PFSK-1 (cell line): ENCODE measurements at regions not wholly inside any gene's neighbourhood (a gene's known extent, or its start where the extent isn't known, plus 50 kb on each side); places are given as distances from the start of the nearest gene placed in this dataset.

Experiments used
- POLR2AphosphoS5 ChIP-seq: IDR thresholded peaks from 2 replicates; pipeline ENCODE4 v1.6.1; 2012; ENCODE audit warnings: low read depth, mild to moderate bottlenecking, control low read depth, low read length, moderate library complexity
- SIN3A ChIP-seq: IDR thresholded peaks from 2 replicates; pipeline ENCODE4 v1.6.1; 2012; ENCODE audit warnings: mild to moderate bottlenecking, low read length, moderate library complexity, borderline replicate concordance; ENCODE audit not compliant: insufficient read depth
- TAF1 ChIP-seq: IDR thresholded peaks from 2 replicates; pipeline ENCODE4 v1.6.1; 2012; ENCODE audit warnings: low read length, control low read depth, borderline replicate concordance; ENCODE audit not compliant: insufficient read depth
- TF ChIP-seq, protein P1 (sequence below), 2 experiments: IDR thresholded peaks; 2 replicates each; pipeline versions ENCODE4 v1.6.1 to v1.8.0; 2011 to 2012; ENCODE audit warnings: low read depth in 2 of 2, low read length in 2 of 2, control low read depth in 1 of 2, inconsistent platforms in 1 of 2, mild to moderate bottlenecking in 1 of 2, moderate library complexity in 1 of 2; ENCODE audit not compliant: insufficient read depth in 1 of 2

DNA sequence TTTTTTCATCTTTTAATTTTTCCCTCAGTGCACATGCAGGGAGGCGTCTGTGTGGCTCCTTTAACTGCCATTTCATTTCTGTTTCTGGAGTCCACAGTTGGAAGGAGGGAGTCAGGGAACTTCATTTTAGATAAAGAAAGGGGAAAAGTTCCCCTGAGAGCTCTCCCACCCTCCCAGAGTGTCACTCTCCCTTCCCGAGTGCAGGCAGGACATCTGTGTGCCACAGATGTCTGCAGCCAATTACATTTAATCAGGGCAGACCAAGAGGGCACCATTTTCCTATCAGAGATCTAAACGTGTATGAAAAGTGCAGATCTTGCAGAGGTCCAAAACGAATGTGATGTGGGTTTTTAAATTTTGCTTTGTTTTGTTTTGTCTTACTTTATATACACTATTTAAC, 96.6 kb downstream of the PXDC1 start:
- TF ChIP-seq TAF1, result no peak
- no peak for TF ChIP-seq POLR2AphosphoS5
- no peak for TF ChIP-seq SIN3A
- TF ChIP-seq, protein P1, sequence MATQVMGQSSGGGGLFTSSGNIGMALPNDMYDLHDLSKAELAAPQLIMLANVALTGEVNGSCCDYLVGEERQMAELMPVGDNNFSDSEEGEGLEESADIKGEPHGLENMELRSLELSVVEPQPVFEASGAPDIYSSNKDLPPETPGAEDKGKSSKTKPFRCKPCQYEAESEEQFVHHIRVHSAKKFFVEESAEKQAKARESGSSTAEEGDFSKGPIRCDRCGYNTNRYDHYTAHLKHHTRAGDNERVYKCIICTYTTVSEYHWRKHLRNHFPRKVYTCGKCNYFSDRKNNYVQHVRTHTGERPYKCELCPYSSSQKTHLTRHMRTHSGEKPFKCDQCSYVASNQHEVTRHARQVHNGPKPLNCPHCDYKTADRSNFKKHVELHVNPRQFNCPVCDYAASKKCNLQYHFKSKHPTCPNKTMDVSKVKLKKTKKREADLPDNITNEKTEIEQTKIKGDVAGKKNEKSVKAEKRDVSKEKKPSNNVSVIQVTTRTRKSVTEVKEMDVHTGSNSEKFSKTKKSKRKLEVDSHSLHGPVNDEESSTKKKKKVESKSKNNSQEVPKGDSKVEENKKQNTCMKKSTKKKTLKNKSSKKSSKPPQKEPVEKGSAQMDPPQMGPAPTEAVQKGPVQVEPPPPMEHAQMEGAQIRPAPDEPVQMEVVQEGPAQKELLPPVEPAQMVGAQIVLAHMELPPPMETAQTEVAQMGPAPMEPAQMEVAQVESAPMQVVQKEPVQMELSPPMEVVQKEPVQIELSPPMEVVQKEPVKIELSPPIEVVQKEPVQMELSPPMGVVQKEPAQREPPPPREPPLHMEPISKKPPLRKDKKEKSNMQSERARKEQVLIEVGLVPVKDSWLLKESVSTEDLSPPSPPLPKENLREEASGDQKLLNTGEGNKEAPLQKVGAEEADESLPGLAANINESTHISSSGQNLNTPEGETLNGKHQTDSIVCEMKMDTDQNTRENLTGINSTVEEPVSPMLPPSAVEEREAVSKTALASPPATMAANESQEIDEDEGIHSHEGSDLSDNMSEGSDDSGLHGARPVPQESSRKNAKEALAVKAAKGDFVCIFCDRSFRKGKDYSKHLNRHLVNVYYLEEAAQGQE (IDR thresholded peaks at IDR 0.05; ENCODE audit: insufficient read depth in 1 of 2, low read depth in 2 of 2, low read length in 2 of 2), result no peak
